ENCODE measurements at regions not wholly inside any gene's neighbourhood (a gene's known extent, or its start where the extent isn't known, plus 50 kb on each side); places are given as distances from the start of the nearest gene placed in this dataset.
"Not testable (repeated sequence)": the region's sequence is repeated elsewhere in the genome, so short reads cannot be mapped to it uniquely, and the experiment has no call there.

DNA sequence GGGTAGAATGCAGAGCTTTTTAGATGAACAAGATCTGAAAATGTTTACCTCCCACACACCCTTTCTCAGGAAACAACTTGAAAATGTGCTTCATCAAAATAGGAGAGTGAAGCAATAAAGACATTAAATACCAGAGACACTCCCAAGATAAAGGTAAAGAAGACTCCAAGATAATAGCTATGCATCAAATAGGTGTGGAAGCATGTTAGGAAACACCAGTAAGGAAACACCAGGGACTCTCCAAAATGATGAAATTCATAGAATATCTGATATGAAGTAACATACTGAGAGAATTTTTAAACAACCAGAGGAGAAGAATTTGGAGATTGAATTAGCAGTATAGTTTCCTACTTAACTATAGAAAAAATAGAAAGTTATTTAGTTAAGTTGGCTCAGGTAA is 57.0 kb downstream of the OR10A6 start:
- H3K79me1 ChIP-seq (ENCODE audit: low read length), result no peaks in the 10 kb centered on the region
- no peak overlapping the region for H3K4ac ChIP-seq (ENCODE audit: low read depth, low read length)
- H4K91ac ChIP-seq (ENCODE audit: low read depth, low read length), result no peak overlapping the region
- no peak overlapping the region for H2AK5ac ChIP-seq (ENCODE audit: low read length)
- H3K27me3 ChIP-seq (ENCODE audit: insufficient read depth, low read length), result no peaks in the 10 kb centered on the region
- H3K14ac ChIP-seq (ENCODE audit: low read length), result no peak overlapping the region
- peak in 1 of 2 donors; percentile 70 for DNase-seq
- no peaks in the 10 kb centered on the region for H3K9me3 ChIP-seq (ENCODE audit: insufficient read depth, low read depth, low read length)
- H3K23ac ChIP-seq (ENCODE audit: low read length), result no peak overlapping the region
- H2BK120ac ChIP-seq (ENCODE audit: insufficient read depth, low read length, poor library complexity), result no peak overlapping the region
- no peak overlapping the region for H3K18ac ChIP-seq (ENCODE audit: low read length)
- no peaks in the 10 kb centered on the region for H3K36me3 ChIP-seq (ENCODE audit: control insufficient read depth in 1 of 2, insufficient read depth in 2 of 2, low read length in 2 of 2)
- H3K9ac ChIP-seq (ENCODE audit: low read length), result no peak overlapping the region
- no peak overlapping the region for H3K4me2 ChIP-seq (ENCODE audit: low read length)
- H2BK5ac ChIP-seq (ENCODE audit: low read depth, low read length, poor library complexity), result no peak overlapping the region
- H3K79me2 ChIP-seq (ENCODE audit: control insufficient read depth, insufficient read depth, low read length, poor library complexity), result no peaks in the 10 kb centered on the region
- no peak overlapping the region for H2BK12ac ChIP-seq (ENCODE audit: low read length)
- H3K27ac ChIP-seq (ENCODE audit: low read depth, low read length), result no peak overlapping the region
- H4K8ac ChIP-seq (ENCODE audit: low read depth, low read length), result no peak overlapping the region
- no peak overlapping the region for H2AFZ ChIP-seq (ENCODE audit: insufficient read depth, low read length, poor library complexity)
- no peak overlapping the region for H4K12ac ChIP-seq (ENCODE audit: low read depth, low read length)
- no peak overlapping the region for H3K4me3 ChIP-seq (ENCODE audit: low read depth, low read length)
- no peaks in the 10 kb centered on the region for H3K4me1 ChIP-seq (ENCODE audit: control insufficient read depth in 1 of 2, insufficient read depth in 2 of 2, low read length in 2 of 2)

DNA sequence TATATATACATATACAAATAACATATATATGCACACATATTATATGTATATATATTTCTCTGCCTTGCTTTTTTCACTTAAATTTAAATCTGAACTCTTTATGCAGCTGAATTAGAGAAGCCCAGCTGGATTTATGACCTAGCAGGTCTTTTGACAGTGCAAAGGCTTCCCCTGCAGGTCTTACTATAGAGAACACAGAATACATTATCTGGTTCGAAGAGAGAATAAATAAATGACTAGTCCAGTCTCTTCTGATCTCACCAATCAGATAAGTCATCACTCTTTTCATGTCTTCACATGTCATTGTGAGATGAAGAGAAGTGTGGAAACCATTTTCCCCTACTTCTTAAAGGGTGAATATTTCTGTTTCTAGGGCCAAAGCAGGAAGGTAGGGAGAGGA is 58.2 kb downstream of the OR10A6 start:
- no CpG with 5 or more reads among the region's 1 CpG for WGBS (ENCODE audit: extremely low coverage, insufficient coverage, insufficient read length)
- no peak overlapping the region for H2BK120ac ChIP-seq (ENCODE audit: insufficient read depth, low read length, poor library complexity)
- H3K79me2 ChIP-seq (ENCODE audit: control insufficient read depth, insufficient read depth, low read length, poor library complexity), result no peaks in the 10 kb centered on the region
- no peak overlapping the region for H3K23ac ChIP-seq (ENCODE audit: low read length)
- no peak overlapping the region for H2BK5ac ChIP-seq (ENCODE audit: low read depth, low read length, poor library complexity)
- H3K4ac ChIP-seq (ENCODE audit: low read depth, low read length), result no peak overlapping the region
- no peak overlapping the region for H2BK12ac ChIP-seq (ENCODE audit: low read length)
- H3K27ac ChIP-seq (ENCODE audit: low read depth, low read length), result no peak overlapping the region
- no peak overlapping the region for H2AFZ ChIP-seq (ENCODE audit: insufficient read depth, low read length, poor library complexity)
- no peaks in the 10 kb centered on the region for H3K4me1 ChIP-seq (ENCODE audit: control insufficient read depth in 1 of 2, insufficient read depth in 2 of 2, low read length in 2 of 2)
- no peak overlapping the region for H3K4me2 ChIP-seq (ENCODE audit: low read length)
- no peaks in the 10 kb centered on the region for H3K9me3 ChIP-seq (ENCODE audit: insufficient read depth, low read depth, low read length)
- H4K91ac ChIP-seq (ENCODE audit: low read depth, low read length), result no peak overlapping the region
- H3K18ac ChIP-seq (ENCODE audit: low read length), result no peak overlapping the region
- H3K4me3 ChIP-seq (ENCODE audit: low read depth, low read length), result no peak overlapping the region
- H3K9ac ChIP-seq (ENCODE audit: low read length), result no peak overlapping the region
- H3K27me3 ChIP-seq (ENCODE audit: insufficient read depth, low read length), result no peaks in the 10 kb centered on the region
- H4K8ac ChIP-seq (ENCODE audit: low read depth, low read length), result no peak overlapping the region
- no peak overlapping the region for H3K14ac ChIP-seq (ENCODE audit: low read length)
- no peaks in the 10 kb centered on the region for H3K36me3 ChIP-seq (ENCODE audit: control insufficient read depth in 1 of 2, insufficient read depth in 2 of 2, low read length in 2 of 2)
- no peak for DNase-seq
- H2AK5ac ChIP-seq (ENCODE audit: low read length), result no peak overlapping the region
- no peaks in the 10 kb centered on the region for H3K79me1 ChIP-seq (ENCODE audit: low read length)
- no peak overlapping the region for H4K12ac ChIP-seq (ENCODE audit: low read depth, low read length)

DNA sequence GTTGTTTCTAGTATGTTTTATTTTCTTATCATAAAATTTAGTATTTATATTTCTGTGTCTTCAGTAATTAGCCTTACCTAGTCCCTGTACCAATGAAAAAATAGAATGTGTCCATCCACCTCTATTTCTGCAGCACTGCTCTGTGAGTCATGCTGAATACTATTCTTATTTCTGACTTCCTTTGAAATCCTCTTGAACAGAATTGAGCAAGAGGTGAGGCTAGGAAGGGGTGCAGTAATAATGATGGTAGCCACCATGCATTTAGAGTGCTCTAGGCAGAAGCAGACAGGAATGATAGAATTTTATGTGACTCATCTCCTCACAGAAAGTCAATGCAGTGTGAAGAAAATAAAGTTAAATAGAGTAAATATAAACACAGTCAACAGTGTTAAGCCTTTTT is 60.0 kb downstream of the OR10A6 start:
- Histone ChIP-seq H3K4me2 (ENCODE audit: low read length) (no peak overlapping the region), H3K23ac (ENCODE audit: low read length) (no peak overlapping the region), H3K4me3 (ENCODE audit: low read depth, low read length) (no peak overlapping the region), H3K9ac (ENCODE audit: low read length) (no peak overlapping the region), H2BK12ac (ENCODE audit: low read length) (no peak overlapping the region), H3K36me3 (ENCODE audit: control insufficient read depth in 1 of 2, insufficient read depth in 2 of 2, low read length in 2 of 2) (no peaks in the 10 kb centered on the region), H3K4ac (ENCODE audit: low read depth, low read length) (no peak overlapping the region), H3K9me3 (ENCODE audit: insufficient read depth, low read depth, low read length) (no peaks in the 10 kb centered on the region), H3K4me1 (ENCODE audit: control insufficient read depth in 1 of 2, insufficient read depth in 2 of 2, low read length in 2 of 2) (no peaks in the 10 kb centered on the region), H2BK5ac (ENCODE audit: low read depth, low read length, poor library complexity) (no peak overlapping the region), H3K79me2 (ENCODE audit: control insufficient read depth, insufficient read depth, low read length, poor library complexity) (no peaks in the 10 kb centered on the region), H3K14ac (ENCODE audit: low read length) (no peak overlapping the region), H3K18ac (ENCODE audit: low read length) (no peak overlapping the region), H2BK120ac (ENCODE audit: insufficient read depth, low read length, poor library complexity) (no peak overlapping the region), H3K79me1 (ENCODE audit: low read length) (no peaks in the 10 kb centered on the region), H3K27me3 (ENCODE audit: insufficient read depth, low read length) (no peaks in the 10 kb centered on the region), H4K12ac (ENCODE audit: low read depth, low read length) (no peak overlapping the region), H4K8ac (ENCODE audit: low read depth, low read length) (no peak overlapping the region), H2AFZ (ENCODE audit: insufficient read depth, low read length, poor library complexity) (no peak overlapping the region), H2AK5ac (ENCODE audit: low read length) (no peak overlapping the region), H4K91ac (ENCODE audit: low read depth, low read length) (no peak overlapping the region), H3K27ac (ENCODE audit: low read depth, low read length) (no peak overlapping the region)
- DNase-seq, result peak in 1 of 2 donors; percentile 75

DNA sequence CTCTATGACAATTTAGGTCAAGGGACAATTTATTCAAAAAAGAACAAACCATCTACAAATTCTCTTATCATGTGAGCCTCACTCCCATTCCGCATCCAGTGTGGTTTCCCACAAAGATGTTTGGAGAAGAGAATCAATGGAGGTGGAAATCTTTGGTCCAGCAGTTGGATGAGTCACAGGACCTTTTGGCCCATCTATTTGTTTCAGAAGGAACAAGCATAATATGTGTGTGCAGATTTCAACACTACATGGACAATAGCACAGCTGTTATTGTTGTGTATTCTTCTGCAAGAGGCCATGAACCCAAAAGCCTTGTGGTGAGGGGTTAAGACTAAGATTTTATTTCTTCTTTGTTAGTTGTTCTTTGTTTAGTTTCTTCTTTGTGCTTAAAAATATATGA is 61.6 kb downstream of the OR10A6 start:
- no peaks in the 10 kb centered on the region for H3K36me3 ChIP-seq (ENCODE audit: control insufficient read depth in 1 of 2, insufficient read depth in 2 of 2, low read length in 2 of 2)
- H3K4me3 ChIP-seq (ENCODE audit: low read depth, low read length), result no peak overlapping the region
- H2BK12ac ChIP-seq (ENCODE audit: low read length), result no peak overlapping the region
- H3K9me3 ChIP-seq (ENCODE audit: insufficient read depth, low read depth, low read length), result no peaks in the 10 kb centered on the region
- WGBS (ENCODE audit: extremely low coverage, insufficient coverage, insufficient read length), result no CpG with 5 or more reads among the region's 1 CpG
- H3K4me1 ChIP-seq (ENCODE audit: control insufficient read depth in 1 of 2, insufficient read depth in 2 of 2, low read length in 2 of 2), result no peaks in the 10 kb centered on the region
- H2AK5ac ChIP-seq (ENCODE audit: low read length), result no peak overlapping the region
- no peak overlapping the region for H4K12ac ChIP-seq (ENCODE audit: low read depth, low read length)
- no peak overlapping the region for H3K9ac ChIP-seq (ENCODE audit: low read length)
- H3K4ac ChIP-seq (ENCODE audit: low read depth, low read length), result no peak overlapping the region
- H4K8ac ChIP-seq (ENCODE audit: low read depth, low read length), result no peak overlapping the region
- no peak overlapping the region for H3K18ac ChIP-seq (ENCODE audit: low read length)
- H3K79me2 ChIP-seq (ENCODE audit: control insufficient read depth, insufficient read depth, low read length, poor library complexity), result no peaks in the 10 kb centered on the region
- no peak overlapping the region for H3K4me2 ChIP-seq (ENCODE audit: low read length)
- H3K23ac ChIP-seq (ENCODE audit: low read length), result no peak overlapping the region
- no peak overlapping the region for H3K27ac ChIP-seq (ENCODE audit: low read depth, low read length)
- no peak overlapping the region for H2BK5ac ChIP-seq (ENCODE audit: low read depth, low read length, poor library complexity)
- no peak overlapping the region for H4K91ac ChIP-seq (ENCODE audit: low read depth, low read length)
- H3K79me1 ChIP-seq (ENCODE audit: low read length), result no peaks in the 10 kb centered on the region
- H2AFZ ChIP-seq (ENCODE audit: insufficient read depth, low read length, poor library complexity), result no peak overlapping the region
- no peaks in the 10 kb centered on the region for H3K27me3 ChIP-seq (ENCODE audit: insufficient read depth, low read length)
- no peak overlapping the region for H2BK120ac ChIP-seq (ENCODE audit: insufficient read depth, low read length, poor library complexity)
- no peak for DNase-seq
- no peak overlapping the region for H3K14ac ChIP-seq (ENCODE audit: low read length)

DNA sequence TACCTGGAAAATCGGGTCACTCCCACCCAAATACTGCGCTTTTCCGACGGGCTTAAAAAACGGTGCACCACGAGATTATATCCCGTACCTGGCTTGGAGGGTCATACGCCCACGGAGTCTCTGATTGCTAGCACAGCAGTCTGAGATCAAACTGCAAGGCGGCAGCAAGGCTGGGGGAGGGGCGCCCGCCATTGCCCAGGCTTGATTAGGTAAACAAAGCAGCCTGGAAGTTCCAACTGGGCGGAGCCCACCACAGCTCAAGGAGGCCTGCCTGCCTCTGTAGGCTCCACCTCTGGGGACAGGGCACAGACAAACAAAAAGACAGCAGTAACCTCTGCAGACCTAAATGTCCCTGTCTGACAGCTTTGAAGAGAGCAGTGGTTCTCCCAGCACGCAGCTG is 64.5 kb upstream of the OR5P2 start:
- H2BK12ac ChIP-seq (ENCODE audit: low read length); H3K14ac ChIP-seq (ENCODE audit: low read length): not testable (repeated sequence)
- WGBS (ENCODE audit: extremely low coverage, insufficient coverage, insufficient read length), result no CpG with 5 or more reads among the region's 14 CpGs

More for the DNA sequence above, 64.5 kb upstream of the OR5P2 start:
- not testable (repeated sequence) for H3K23ac ChIP-seq (ENCODE audit: low read length); H3K4me2 ChIP-seq (ENCODE audit: low read length); H3K9me3 ChIP-seq (ENCODE audit: insufficient read depth, low read depth, low read length); H2AK5ac ChIP-seq (ENCODE audit: low read length); H2AFZ ChIP-seq (ENCODE audit: insufficient read depth, low read length, poor library complexity); H3K4me3 ChIP-seq (ENCODE audit: low read depth, low read length); H2BK120ac ChIP-seq (ENCODE audit: insufficient read depth, low read length, poor library complexity); H3K27me3 ChIP-seq (ENCODE audit: insufficient read depth, low read length); H3K79me1 ChIP-seq (ENCODE audit: low read length); H3K36me3 ChIP-seq (ENCODE audit: control insufficient read depth in 1 of 2, insufficient read depth in 2 of 2, low read length in 2 of 2); H3K79me2 ChIP-seq (ENCODE audit: control insufficient read depth, insufficient read depth, low read length, poor library complexity); H2BK5ac ChIP-seq (ENCODE audit: low read depth, low read length, poor library complexity); H3K27ac ChIP-seq (ENCODE audit: low read depth, low read length); H3K18ac ChIP-seq (ENCODE audit: low read length); H3K4ac ChIP-seq (ENCODE audit: low read depth, low read length); DNase-seq; H3K9ac ChIP-seq (ENCODE audit: low read length); H3K4me1 ChIP-seq (ENCODE audit: control insufficient read depth in 1 of 2, insufficient read depth in 2 of 2, low read length in 2 of 2); H4K8ac ChIP-seq (ENCODE audit: low read depth, low read length); H4K12ac ChIP-seq (ENCODE audit: low read depth, low read length)
- peak overlapping the region; percentile 14 for H4K91ac ChIP-seq (ENCODE audit: low read depth, low read length)

Data from trophoblast cell (in vitro differentiated cells and primary cell).